WTC11 (cell line): ENCODE measurements at regions not wholly inside any gene's neighbourhood (a gene's known extent, or its start where the extent isn't known, plus 50 kb on each side); places are given as distances from the start of the nearest gene placed in this dataset.

ENCODE experiments used
- ATAC-seq: fragments of 200-7000 bp; cut with Tn5 transposase; 2 replicates; pipeline ENCODE4 v1.10.0; 2021; ENCODE audit warnings: mild to moderate bottlenecking, moderate library complexity
- CTCF ChIA-PET: fragments of 300-600 bp; sonication (Branson Sonifier 250); formaldehyde crosslinking; loops from one replicate; lab custom pipeline; 2021; ENCODE audit warnings: antibody characterized with exemption; lab: Charles Lee
- POLR2A ChIA-PET: fragments of 350-600 bp; sonication (Branson Sonifier 250); formaldehyde crosslinking; loops from one replicate; lab custom pipeline; 2021; ENCODE audit warnings: antibody characterized with exemption; lab: Charles Lee
- DNase-seq: peaks from one replicate; pipeline ENCODE4 v3.0.0; 2021; ENCODE audit warnings: low spot score
- H3K27ac Mint-ChIP-seq: 2 replicates; pipeline ENCODE4 v1.8.0; 2021; ENCODE audit warnings: mixed read lengths
- H3K27me3 Mint-ChIP-seq: 2 replicates; pipeline ENCODE4 v1.8.0; 2021; ENCODE audit warnings: low read depth, mild to moderate bottlenecking, moderate library complexity, mixed read lengths
- H3K36me3 Mint-ChIP-seq: 2 replicates; pipeline ENCODE4 v1.8.0; 2021; ENCODE audit warnings: mixed read lengths
- H3K4me1 Mint-ChIP-seq: 2 replicates; pipeline ENCODE4 v1.8.0; 2022; ENCODE audit warnings: mixed read lengths
- H3K4me3 Mint-ChIP-seq: 2 replicates; pipeline ENCODE4 v1.8.0; 2021; ENCODE audit warnings: mild to moderate bottlenecking, moderate library complexity, mixed read lengths
- H3K9me3 Mint-ChIP-seq: 2 replicates; pipeline ENCODE4 v1.8.0; 2021; ENCODE audit warnings: mixed read lengths
- ATF3 ChIP-seq: sonication (generic); formaldehyde crosslinking; conservative IDR thresholded peaks from 2 replicates; pipeline ENCODE4 v1.8.1; 2022; ENCODE audit warnings: mild to moderate bottlenecking, missing genetic modification reagents
- CREB1 ChIP-seq: sonication (generic); formaldehyde crosslinking; IDR thresholded peaks from 2 replicates; pipeline ENCODE4 v1.8.0; 2023; ENCODE audit warnings: mild to moderate bottlenecking, missing genetic modification reagents
- FOXJ3 ChIP-seq: sonication (generic); formaldehyde crosslinking; IDR thresholded peaks from 2 replicates; pipeline ENCODE4 v1.9.0; 2021; ENCODE audit warnings: missing genetic modification reagents, mild to moderate bottlenecking, borderline replicate concordance
- GTF2I ChIP-seq: fragments of 250-450 bp; sonication (Bioruptor Pico); conservative IDR thresholded peaks from 2 replicates; pipeline ENCODE4 v1.4.0; 2021; ENCODE audit warnings: mild to moderate bottlenecking
- HMGA2 ChIP-seq: fragments of 250-450 bp; sonication (Bioruptor Pico); IDR thresholded peaks from 2 replicates; pipeline ENCODE4 v1.4.0; 2021; ENCODE audit warnings: mild to moderate bottlenecking, moderate library complexity
- IRF2 ChIP-seq: sonication (generic); formaldehyde crosslinking; IDR thresholded peaks from 2 replicates; pipeline ENCODE4 v1.8.0; 2022; ENCODE audit warnings: low read depth, missing genetic modification reagents, borderline replicate concordance
- MXD4 ChIP-seq: fragments of 250-450 bp; sonication (Bioruptor Pico); IDR thresholded peaks from 2 replicates; pipeline ENCODE4 v1.8.0; 2021; ENCODE audit warnings: mild to moderate bottlenecking, moderate library complexity, borderline replicate concordance
- NFYB ChIP-seq: sonication (generic); formaldehyde crosslinking; conservative IDR thresholded peaks from 2 replicates; pipeline ENCODE4 v1.8.0; 2022; ENCODE audit warnings: low read depth, missing genetic modification reagents
- NR3C1 ChIP-seq: sonication (generic); formaldehyde crosslinking; conservative IDR thresholded peaks from 2 replicates; pipeline ENCODE4 v1.8.1; 2023; ENCODE audit warnings: low read depth, mild to moderate bottlenecking, missing genetic modification reagents
- PRRX2 ChIP-seq: fragments of 250-450 bp; sonication (Bioruptor Pico); IDR thresholded peaks from 2 replicates; pipeline ENCODE4 v1.8.0; 2021; ENCODE audit warnings: mild to moderate bottlenecking
- RELA ChIP-seq: sonication (generic); formaldehyde crosslinking; IDR thresholded peaks from 2 replicates; pipeline ENCODE4 v1.8.1; 2022; ENCODE audit warnings: missing genetic modification reagents, mild to moderate bottlenecking, borderline replicate concordance
- SOX15 ChIP-seq: fragments of 250-450 bp; sonication (Bioruptor Pico); IDR thresholded peaks from 2 replicates; pipeline ENCODE4 v1.9.0; 2021; ENCODE audit warnings: mild to moderate bottlenecking
- ZNF263 ChIP-seq: sonication (generic); formaldehyde crosslinking; IDR thresholded peaks from 2 replicates; pipeline ENCODE4 v1.8.1; 2022; ENCODE audit warnings: low read depth, mild to moderate bottlenecking, moderate library complexity, missing genetic modification reagents
- ZNF671 ChIP-seq: fragments of 250-450 bp; sonication (Bioruptor Pico); IDR thresholded peaks from 2 replicates; pipeline ENCODE4 v1.8.0; 2021; ENCODE audit warnings: mild to moderate bottlenecking
- TF ChIP-seq, protein P1 (sequence below): sonication (generic); formaldehyde crosslinking; IDR thresholded peaks from 2 replicates; pipeline ENCODE4 v1.8.1; 2022; ENCODE audit warnings: low read depth, missing genetic modification reagents, borderline replicate concordance
- TF ChIP-seq, protein P2 (sequence below): sonication (generic); formaldehyde crosslinking; IDR thresholded peaks from 2 replicates; pipeline ENCODE4 v1.8.1; 2023; ENCODE audit warnings: mild to moderate bottlenecking, missing genetic modification reagents
- TF ChIP-seq, protein P3 (sequence below): fragments of 250-450 bp; sonication (Bioruptor Pico); IDR thresholded peaks from 2 replicates; pipeline ENCODE4 v1.9.0; 2021; ENCODE audit warnings: mild to moderate bottlenecking, borderline replicate concordance
- TF ChIP-seq, protein P4 (sequence below): sonication (generic); formaldehyde crosslinking; IDR thresholded peaks from 2 replicates; pipeline ENCODE4 v1.8.1; 2023; ENCODE audit warnings: mild to moderate bottlenecking, moderate library complexity, missing genetic modification reagents
- TF ChIP-seq, protein P5 (sequence below): sonication (generic); formaldehyde crosslinking; IDR thresholded peaks from 2 replicates; pipeline ENCODE4 v1.8.0; 2022; ENCODE audit warnings: mild to moderate bottlenecking, missing genetic modification reagents
- TF ChIP-seq, protein P6 (sequence below): sonication (generic); formaldehyde crosslinking; IDR thresholded peaks from 2 replicates; pipeline ENCODE4 v1.8.1; 2022; ENCODE audit warnings: mild to moderate bottlenecking, moderate library complexity, missing genetic modification reagents

- Mint-ChIP-seq H3K27me3 (no peaks in the 10 kb centered on the region), H3K4me3 (no peak overlapping the region), H3K4me1 (no peaks in the 10 kb centered on the region), H3K36me3 (no peaks in the 10 kb centered on the region), H3K27ac (no peak overlapping the region), H3K9me3 (no peaks in the 10 kb centered on the region)
- ChIA-PET CTCF (interaction anchor here (0.6 kb wide), 1 partner anchor 38 kb away, joined by 3 read pairs; no protein-coding TSS in a partner anchor), POLR2A (no interaction called here)
- DNase-seq (no peak), ATAC-seq (no peak)
- TF ChIP-seq PRRX2 (CRISPR knock-in tag): no peak
- TF ChIP-seq FOXJ3 (CRISPR knock-in tag): no peak
- no peak for TF ChIP-seq ATF3 (CRISPR knock-in tag)
- TF ChIP-seq SOX15 (CRISPR knock-in tag): no peak
- TF ChIP-seq, protein P1, sequence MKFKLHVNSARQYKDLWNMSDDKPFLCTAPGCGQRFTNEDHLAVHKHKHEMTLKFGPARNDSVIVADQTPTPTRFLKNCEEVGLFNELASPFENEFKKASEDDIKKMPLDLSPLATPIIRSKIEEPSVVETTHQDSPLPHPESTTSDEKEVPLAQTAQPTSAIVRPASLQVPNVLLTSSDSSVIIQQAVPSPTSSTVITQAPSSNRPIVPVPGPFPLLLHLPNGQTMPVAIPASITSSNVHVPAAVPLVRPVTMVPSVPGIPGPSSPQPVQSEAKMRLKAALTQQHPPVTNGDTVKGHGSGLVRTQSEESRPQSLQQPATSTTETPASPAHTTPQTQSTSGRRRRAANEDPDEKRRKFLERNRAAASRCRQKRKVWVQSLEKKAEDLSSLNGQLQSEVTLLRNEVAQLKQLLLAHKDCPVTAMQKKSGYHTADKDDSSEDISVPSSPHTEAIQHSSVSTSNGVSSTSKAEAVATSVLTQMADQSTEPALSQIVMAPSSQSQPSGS (CRISPR knock-in tag): no peak
- no peak for TF ChIP-seq ZNF671 (CRISPR knock-in tag)
- TF ChIP-seq NFYB (CRISPR knock-in tag): no peak
- no peak for TF ChIP-seq ZNF263
- TF ChIP-seq NR3C1 (CRISPR knock-in tag): no peak
- TF ChIP-seq, protein P2, sequence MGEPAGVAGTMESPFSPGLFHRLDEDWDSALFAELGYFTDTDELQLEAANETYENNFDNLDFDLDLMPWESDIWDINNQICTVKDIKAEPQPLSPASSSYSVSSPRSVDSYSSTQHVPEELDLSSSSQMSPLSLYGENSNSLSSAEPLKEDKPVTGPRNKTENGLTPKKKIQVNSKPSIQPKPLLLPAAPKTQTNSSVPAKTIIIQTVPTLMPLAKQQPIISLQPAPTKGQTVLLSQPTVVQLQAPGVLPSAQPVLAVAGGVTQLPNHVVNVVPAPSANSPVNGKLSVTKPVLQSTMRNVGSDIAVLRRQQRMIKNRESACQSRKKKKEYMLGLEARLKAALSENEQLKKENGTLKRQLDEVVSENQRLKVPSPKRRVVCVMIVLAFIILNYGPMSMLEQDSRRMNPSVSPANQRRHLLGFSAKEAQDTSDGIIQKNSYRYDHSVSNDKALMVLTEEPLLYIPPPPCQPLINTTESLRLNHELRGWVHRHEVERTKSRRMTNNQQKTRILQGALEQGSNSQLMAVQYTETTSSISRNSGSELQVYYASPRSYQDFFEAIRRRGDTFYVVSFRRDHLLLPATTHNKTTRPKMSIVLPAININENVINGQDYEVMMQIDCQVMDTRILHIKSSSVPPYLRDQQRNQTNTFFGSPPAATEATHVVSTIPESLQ: no peak
- TF ChIP-seq CREB1: no peak
- TF ChIP-seq, protein P3, sequence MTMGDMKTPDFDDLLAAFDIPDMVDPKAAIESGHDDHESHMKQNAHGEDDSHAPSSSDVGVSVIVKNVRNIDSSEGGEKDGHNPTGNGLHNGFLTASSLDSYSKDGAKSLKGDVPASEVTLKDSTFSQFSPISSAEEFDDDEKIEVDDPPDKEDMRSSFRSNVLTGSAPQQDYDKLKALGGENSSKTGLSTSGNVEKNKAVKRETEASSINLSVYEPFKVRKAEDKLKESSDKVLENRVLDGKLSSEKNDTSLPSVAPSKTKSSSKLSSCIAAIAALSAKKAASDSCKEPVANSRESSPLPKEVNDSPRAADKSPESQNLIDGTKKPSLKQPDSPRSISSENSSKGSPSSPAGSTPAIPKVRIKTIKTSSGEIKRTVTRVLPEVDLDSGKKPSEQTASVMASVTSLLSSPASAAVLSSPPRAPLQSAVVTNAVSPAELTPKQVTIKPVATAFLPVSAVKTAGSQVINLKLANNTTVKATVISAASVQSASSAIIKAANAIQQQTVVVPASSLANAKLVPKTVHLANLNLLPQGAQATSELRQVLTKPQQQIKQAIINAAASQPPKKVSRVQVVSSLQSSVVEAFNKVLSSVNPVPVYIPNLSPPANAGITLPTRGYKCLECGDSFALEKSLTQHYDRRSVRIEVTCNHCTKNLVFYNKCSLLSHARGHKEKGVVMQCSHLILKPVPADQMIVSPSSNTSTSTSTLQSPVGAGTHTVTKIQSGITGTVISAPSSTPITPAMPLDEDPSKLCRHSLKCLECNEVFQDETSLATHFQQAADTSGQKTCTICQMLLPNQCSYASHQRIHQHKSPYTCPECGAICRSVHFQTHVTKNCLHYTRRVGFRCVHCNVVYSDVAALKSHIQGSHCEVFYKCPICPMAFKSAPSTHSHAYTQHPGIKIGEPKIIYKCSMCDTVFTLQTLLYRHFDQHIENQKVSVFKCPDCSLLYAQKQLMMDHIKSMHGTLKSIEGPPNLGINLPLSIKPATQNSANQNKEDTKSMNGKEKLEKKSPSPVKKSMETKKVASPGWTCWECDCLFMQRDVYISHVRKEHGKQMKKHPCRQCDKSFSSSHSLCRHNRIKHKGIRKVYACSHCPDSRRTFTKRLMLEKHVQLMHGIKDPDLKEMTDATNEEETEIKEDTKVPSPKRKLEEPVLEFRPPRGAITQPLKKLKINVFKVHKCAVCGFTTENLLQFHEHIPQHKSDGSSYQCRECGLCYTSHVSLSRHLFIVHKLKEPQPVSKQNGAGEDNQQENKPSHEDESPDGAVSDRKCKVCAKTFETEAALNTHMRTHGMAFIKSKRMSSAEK: no peak
- no peak for TF ChIP-seq RELA (CRISPR knock-in tag)
- no peak for TF ChIP-seq IRF2 (CRISPR knock-in tag)
- no peak for TF ChIP-seq MXD4
- TF ChIP-seq, protein P4, sequence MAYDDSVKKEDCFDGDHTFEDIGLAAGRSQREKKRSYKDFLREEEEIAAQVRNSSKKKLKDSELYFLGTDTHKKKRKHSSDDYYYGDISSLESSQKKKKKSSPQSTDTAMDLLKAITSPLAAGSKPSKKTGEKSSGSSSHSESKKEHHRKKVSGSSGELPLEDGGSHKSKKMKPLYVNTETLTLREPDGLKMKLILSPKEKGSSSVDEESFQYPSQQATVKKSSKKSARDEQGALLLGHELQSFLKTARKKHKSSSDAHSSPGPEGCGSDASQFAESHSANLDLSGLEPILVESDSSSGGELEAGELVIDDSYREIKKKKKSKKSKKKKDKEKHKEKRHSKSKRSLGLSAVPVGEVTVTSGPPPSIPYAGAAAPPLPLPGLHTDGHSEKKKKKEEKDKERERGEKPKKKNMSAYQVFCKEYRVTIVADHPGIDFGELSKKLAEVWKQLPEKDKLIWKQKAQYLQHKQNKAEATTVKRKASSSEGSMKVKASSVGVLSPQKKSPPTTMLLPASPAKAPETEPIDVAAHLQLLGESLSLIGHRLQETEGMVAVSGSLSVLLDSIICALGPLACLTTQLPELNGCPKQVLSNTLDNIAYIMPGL (CRISPR knock-in tag): no peak
- TF ChIP-seq GTF2I (CRISPR knock-in tag): no peak
- TF ChIP-seq, protein P5, sequence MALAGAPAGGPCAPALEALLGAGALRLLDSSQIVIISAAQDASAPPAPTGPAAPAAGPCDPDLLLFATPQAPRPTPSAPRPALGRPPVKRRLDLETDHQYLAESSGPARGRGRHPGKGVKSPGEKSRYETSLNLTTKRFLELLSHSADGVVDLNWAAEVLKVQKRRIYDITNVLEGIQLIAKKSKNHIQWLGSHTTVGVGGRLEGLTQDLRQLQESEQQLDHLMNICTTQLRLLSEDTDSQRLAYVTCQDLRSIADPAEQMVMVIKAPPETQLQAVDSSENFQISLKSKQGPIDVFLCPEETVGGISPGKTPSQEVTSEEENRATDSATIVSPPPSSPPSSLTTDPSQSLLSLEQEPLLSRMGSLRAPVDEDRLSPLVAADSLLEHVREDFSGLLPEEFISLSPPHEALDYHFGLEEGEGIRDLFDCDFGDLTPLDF (CRISPR knock-in tag): no peak
- TF ChIP-seq, protein P6, sequence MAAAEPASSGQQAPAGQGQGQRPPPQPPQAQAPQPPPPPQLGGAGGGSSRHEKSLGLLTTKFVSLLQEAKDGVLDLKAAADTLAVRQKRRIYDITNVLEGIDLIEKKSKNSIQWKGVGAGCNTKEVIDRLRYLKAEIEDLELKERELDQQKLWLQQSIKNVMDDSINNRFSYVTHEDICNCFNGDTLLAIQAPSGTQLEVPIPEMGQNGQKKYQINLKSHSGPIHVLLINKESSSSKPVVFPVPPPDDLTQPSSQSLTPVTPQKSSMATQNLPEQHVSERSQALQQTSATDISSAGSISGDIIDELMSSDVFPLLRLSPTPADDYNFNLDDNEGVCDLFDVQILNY (CRISPR knock-in tag): no peak
- TF ChIP-seq HMGA2: no peak
Observed at GRCh38 chr2:66940080-66940479, 457.1 kb upstream of the ETAA1 start.
